ENCODE measurements at regions not wholly inside any gene's neighbourhood (a gene's known extent, or its start where the extent isn't known, plus 50 kb on each side); places are given as distances from the start of the nearest gene placed in this dataset.
"Not testable (repeated sequence)": the region's sequence is repeated elsewhere in the genome, so short reads cannot be mapped to it uniquely, and the experiment has no call there.

- Mint-ChIP-seq H3K4me3 (ENCODE audit: unreplicated experiment) (no peak overlapping the region), H3K27ac (ENCODE audit: low read depth, unreplicated experiment) (no peak overlapping the region), H3K4me1 (ENCODE audit: insufficient read depth, unreplicated experiment) (peaks cover 15% of the 10 kb centered on the region), H3K27me3 (ENCODE audit: insufficient read depth, unreplicated experiment) (no peaks in the 10 kb centered on the region), H3K9me3 (ENCODE audit: unreplicated experiment) (no peaks in the 10 kb centered on the region), H3K36me3 (ENCODE audit: insufficient read depth, unreplicated experiment) (peaks cover 7% of the 10 kb centered on the region)
- CTCF ChIA-PET: interaction anchor here (0.7 to 1.7 kb wide), 2 partner anchors 63 to 305 kb away, joined by 3 read pairs; no protein-coding TSS in a partner anchor
- intact Hi-C loops (cut with micrococcal nuclease): no loop called here
- no TSS peak for BruUV-seq (replicated peaks)
- TF ChIP-seq CTCF (IDR thresholded peaks at IDR 0.05; ENCODE audit: unreplicated experiment): no peak
- no peak for DNase-seq (ENCODE audit: unreplicated experiment)
- POLR2A ChIA-PET: interaction anchor here (1.0 kb wide), 1 partner anchor 11 kb away, joined by 3 read pairs; no protein-coding TSS in a partner anchor
Measured at GRCh38 chr6:44000164-44000842, 126.9 kb downstream of the MRPL14 start.

GRCh38 chr6:43999628-44000027, 127.6 kb downstream of the MRPL14 start:
- Mint-ChIP-seq H3K4me3 (ENCODE audit: unreplicated experiment) (no peak overlapping the region), H3K4me1 (ENCODE audit: insufficient read depth, unreplicated experiment) (peaks cover 10% of the 10 kb centered on the region), H3K27me3 (ENCODE audit: insufficient read depth, unreplicated experiment) (no peaks in the 10 kb centered on the region), H3K9me3 (ENCODE audit: unreplicated experiment) (no peaks in the 10 kb centered on the region), H3K27ac (ENCODE audit: low read depth, unreplicated experiment) (no peak overlapping the region), H3K36me3 (ENCODE audit: insufficient read depth, unreplicated experiment) (peaks cover 7% of the 10 kb centered on the region)
- DNase-seq (ENCODE audit: unreplicated experiment): no peak
- intact Hi-C loops (cut with micrococcal nuclease): no loop called here
- CTCF ChIA-PET: interaction anchor here (1.7 kb wide), 1 partner anchor 64 kb away, joined by 3 read pairs; no protein-coding TSS in a partner anchor
- no peak for TF ChIP-seq CTCF (IDR thresholded peaks at IDR 0.05; ENCODE audit: unreplicated experiment)
- BruUV-seq (replicated peaks): no TSS peak
- POLR2A ChIA-PET: no interaction called here

- CTCF ChIA-PET; H3K9me3 Mint-ChIP-seq (ENCODE audit: unreplicated experiment); DNase-seq (ENCODE audit: unreplicated experiment); H3K27ac Mint-ChIP-seq (ENCODE audit: low read depth, unreplicated experiment); BruUV-seq (replicated peaks); H3K27me3 Mint-ChIP-seq (ENCODE audit: insufficient read depth, unreplicated experiment); H3K4me3 Mint-ChIP-seq (ENCODE audit: unreplicated experiment); H3K36me3 Mint-ChIP-seq (ENCODE audit: insufficient read depth, unreplicated experiment); intact Hi-C loops (cut with micrococcal nuclease); H3K4me1 Mint-ChIP-seq (ENCODE audit: insufficient read depth, unreplicated experiment): not testable (repeated sequence)
- POLR2A ChIA-PET: interaction anchor here (1.6 kb wide), 1 partner anchor 13 kb away, joined by 3 read pairs; no protein-coding TSS in a partner anchor
Measured at GRCh38 chr6:43998592-43999243, 128.5 kb downstream of the MRPL14 start.

GRCh38 chr6:43997990-43998585, 129.2 kb downstream of the MRPL14 start:
- H3K4me1 Mint-ChIP-seq (ENCODE audit: insufficient read depth, unreplicated experiment); H3K9me3 Mint-ChIP-seq (ENCODE audit: unreplicated experiment); BruUV-seq (replicated peaks); CTCF ChIA-PET; intact Hi-C loops (cut with micrococcal nuclease); H3K36me3 Mint-ChIP-seq (ENCODE audit: insufficient read depth, unreplicated experiment); DNase-seq (ENCODE audit: unreplicated experiment); H3K4me3 Mint-ChIP-seq (ENCODE audit: unreplicated experiment); H3K27me3 Mint-ChIP-seq (ENCODE audit: insufficient read depth, unreplicated experiment); H3K27ac Mint-ChIP-seq (ENCODE audit: low read depth, unreplicated experiment): not testable (repeated sequence)
- POLR2A ChIA-PET: interaction anchor here (1.6 kb wide), 1 partner anchor 13 kb away, joined by 3 read pairs; no protein-coding TSS in a partner anchor

GRCh38 chr6:43997345-43997677, 129.9 kb downstream of the MRPL14 start:
- TF ChIP-seq CTCF (IDR thresholded peaks at IDR 0.05; ENCODE audit: unreplicated experiment): no peak
- POLR2A ChIA-PET: no interaction called here
- intact Hi-C loops (cut with micrococcal nuclease): no loop called here
- Mint-ChIP-seq H3K4me1 (ENCODE audit: insufficient read depth, unreplicated experiment) (peaks cover 9% of the 10 kb centered on the region), H3K27ac (ENCODE audit: low read depth, unreplicated experiment) (no peak overlapping the region), H3K4me3 (ENCODE audit: unreplicated experiment) (no peak overlapping the region), H3K9me3 (ENCODE audit: unreplicated experiment) (no peaks in the 10 kb centered on the region), H3K27me3 (ENCODE audit: insufficient read depth, unreplicated experiment) (no peaks in the 10 kb centered on the region), H3K36me3 (ENCODE audit: insufficient read depth, unreplicated experiment) (peaks cover 7% of the 10 kb centered on the region)
- no TSS peak for BruUV-seq (replicated peaks)
- CTCF ChIA-PET: no interaction called here
- DNase-seq (ENCODE audit: unreplicated experiment): no peak

Data from MCF 10A (cell line).